HepG2 (cell line): ENCODE measurements at regions not wholly inside any gene's neighbourhood (a gene's known extent, or its start where the extent isn't known, plus 50 kb on each side); places are given as distances from the start of the nearest gene placed in this dataset.

ENCODE experiments used
- ATAC-seq: fragments of 200-7000 bp; cut with Tn5 transposase; 3 replicates; pipeline ENCODE4 v1.9.1; 2020; ENCODE audit warnings: mild to moderate bottlenecking, moderate library complexity
- BruUV-seq: library from RNA; stranded (reverse); fragments of 400-500 nt; replicated peaks from 2 replicates; lab custom pipeline; 2021; lab: Mats Ljungman, UMichigan
- CTCF ChIA-PET: fragments of 300-600 bp; formaldehyde crosslinking; extraction: SDS; loops from one replicate; lab custom pipeline; 2021; ENCODE audit warnings: low total read pairs, inconsistent platforms, low intra/inter-chr PET ratio; lab: Yijun Ruan, JAX
- POLR2A ChIA-PET: fragments of 350-600 bp; sonication (Branson Sonifier 250); formaldehyde crosslinking; loops from one replicate; lab custom pipeline; 2020; ENCODE audit warnings: antibody characterized with exemption, inconsistent platforms; lab: Yijun Ruan, JAX
- DNase-seq: peaks from one replicate; pipeline ENCODE4 v3.0.0-alpha.2; 2015; ENCODE audit warnings: low spot score
- FAIRE-seq: peaks from 3 replicates; lab custom pipeline; 2011; peaks lifted over from hg19 to GRCh38; lab: Jason Lieb, UNC
- H2AFZ ChIP-seq: one replicate; pipeline ENCODE4 v1.6.1; 2011; ENCODE audit warnings: low read length, inconsistent platforms
- H3K27ac ChIP-seq: fragments of 300-600 bp; 3 replicates; pipeline ENCODE4 v1.8.0; 2011; ENCODE audit warnings: mixed run types, mild to moderate bottlenecking, mixed read lengths, low read length, inconsistent platforms; ENCODE audit not compliant: insufficient read depth; ENCODE audit errors: extremely low read length
- H3K27me3 ChIP-seq, 2 experiments: fragments of 200-600 bp in 1 of 2; 2 replicates in 1 of 2; 3 replicates in 1 of 2; pipeline versions ENCODE4 v1.6.0 to v1.8.0; 2011; ENCODE audit warnings: low read length in 2 of 2, mild to moderate bottlenecking in 2 of 2, moderate library complexity in 2 of 2, inconsistent platforms in 1 of 2; ENCODE audit not compliant: insufficient read depth in 2 of 2, control insufficient read depth in 1 of 2
- H3K36me3 ChIP-seq, 2 experiments: fragments of 200-600 bp in 1 of 2; replicated peaks in 1 of 2; 2 replicates in 1 of 2; 3 replicates in 1 of 2; pipeline versions ENCODE4 v1.5.1 to v1.8.0; 2011; ENCODE audit warnings: low read length in 2 of 2, inconsistent platforms in 1 of 2; ENCODE audit not compliant: insufficient read depth in 2 of 2, control insufficient read depth in 1 of 2
- H3K4me1 ChIP-seq: 2 replicates; pipeline ENCODE4 v1.5.1; 2012; ENCODE audit warnings: low read length, inconsistent platforms; ENCODE audit not compliant: insufficient read depth
- H3K4me2 ChIP-seq: 2 replicates; pipeline ENCODE4 v1.6.0; 2011; ENCODE audit warnings: low read depth, low read length, inconsistent platforms
- H3K4me3 ChIP-seq, 3 experiments: fragments of 200-600 bp in 1 of 3; sonication (generic), shearing (Covaris generic) in 1 of 3; replicated peaks in 1 of 3; 2 replicates each; pipeline ENCODE4 v1.5.1; 2011 to 2016; ENCODE audit warnings: low read length in 3 of 3, inconsistent platforms in 2 of 3, low read depth in 2 of 3, mild to moderate bottlenecking in 2 of 3, control low read depth in 1 of 3, mixed read lengths in 1 of 3; ENCODE audit not compliant: insufficient read depth in 1 of 3
- H3K79me2 ChIP-seq: one replicate; pipeline ENCODE4 v1.6.1; 2011; ENCODE audit warnings: low read length, inconsistent platforms; ENCODE audit not compliant: insufficient read depth
- H3K9ac ChIP-seq: 2 replicates; pipeline ENCODE4 v1.6.0; 2011; ENCODE audit warnings: mild to moderate bottlenecking, low read depth, low read length, inconsistent platforms; ENCODE audit not compliant: insufficient read depth
- H3K9me3 ChIP-seq: 2 replicates; pipeline ENCODE4 v1.5.1; 2012; ENCODE audit warnings: mild to moderate bottlenecking, low read length
- H4K20me1 ChIP-seq: 2 replicates; pipeline ENCODE4 v1.6.0; 2011; ENCODE audit warnings: inconsistent platforms, mild to moderate bottlenecking, low read length, moderate library complexity; ENCODE audit not compliant: insufficient read depth
- E2F5 ChIP-seq: sonication (generic); formaldehyde crosslinking; conservative IDR thresholded peaks from 2 replicates; pipeline ENCODE4 v1.4.0; 2020; ENCODE audit warnings: missing genetic modification reagents
- FOSL2 ChIP-seq: sonication (generic); formaldehyde crosslinking; IDR thresholded peaks from 2 replicates; pipeline ENCODE4 v1.4.0; 2020; ENCODE audit warnings: missing genetic modification reagents
- GATAD2A ChIP-seq: IDR thresholded peaks from 2 replicates; pipeline ENCODE4 v1.6.1; 2016
- MBD4 ChIP-seq: IDR thresholded peaks from 2 replicates; pipeline ENCODE4 v1.6.1; 2012; ENCODE audit warnings: low read length, inconsistent platforms, borderline replicate concordance
- MNT ChIP-seq: fragments of 450-650 bp; IDR thresholded peaks from 2 replicates; pipeline ENCODE4 v1.6.1; 2016
- SSRP1 ChIP-seq: IDR thresholded peaks from 2 replicates; pipeline ENCODE4 v1.6.1; 2016; ENCODE audit warnings: control low read depth
- THAP8 ChIP-seq: sonication (generic); formaldehyde crosslinking; IDR thresholded peaks from 2 replicates; pipeline ENCODE4 v1.5.1; 2020; ENCODE audit warnings: missing genetic modification reagents, mild to moderate bottlenecking, borderline replicate concordance
- ZEB1 ChIP-seq: IDR thresholded peaks from 2 replicates; pipeline ENCODE4 v1.6.1; 2012; ENCODE audit warnings: mild to moderate bottlenecking, low read depth, inconsistent platforms; ENCODE audit not compliant: insufficient replicate concordance
- ZFP36L2 ChIP-seq: sonication (generic); formaldehyde crosslinking; IDR thresholded peaks from 2 replicates; pipeline ENCODE4 v1.4.0; 2020; ENCODE audit warnings: missing genetic modification reagents
- ZKSCAN1 ChIP-seq: fragments of 150-350 bp; IDR thresholded peaks from 2 replicates; pipeline ENCODE4 v1.6.1; 2014; ENCODE audit warnings: low read length
- ZNF20 ChIP-seq: sonication (generic); formaldehyde crosslinking; IDR thresholded peaks from 2 replicates; pipeline ENCODE4 v1.4.0; 2020; ENCODE audit warnings: mild to moderate bottlenecking, moderate library complexity, missing genetic modification reagents
- ZNF232 ChIP-seq: sonication (generic); formaldehyde crosslinking; IDR thresholded peaks from 2 replicates; pipeline ENCODE4 v1.4.0; 2020; ENCODE audit warnings: missing genetic modification reagents, borderline replicate concordance
- ZNF572 ChIP-seq: sonication (generic); formaldehyde crosslinking; IDR thresholded peaks from 2 replicates; pipeline ENCODE4 v1.5.1; 2020; ENCODE audit warnings: mild to moderate bottlenecking, missing genetic modification reagents
- WGBS: methylation state at CpG from one replicate; pipeline ENCODE4 v1.1.6; 2017; ENCODE audit warnings: low lambda C conversion rate; 5-methylcytosine and 5-hydroxymethylcytosine counted together
- in situ Hi-C: cut with HindIII; loops from 2 replicates; pipeline ENCODE4 v1.10.0; 2017; ENCODE audit warnings: low pct_unique_long_range_greater_than_20kb; ENCODE audit not compliant: extremely low pct_ligation_motif_present
- intact Hi-C: fragments of 100-400 bp; cut with micrococcal nuclease; formaldehyde crosslinking; loops from one replicate; pipeline ENCODE4 v1.10.0; 2022; ENCODE audit not compliant: unreplicated experiment

- ATAC-seq (no peak), DNase-seq (no peak), FAIRE-seq (no peak)
- in situ Hi-C loops (no loop called here), intact Hi-C loops (no loop called here)
- no TSS peak for BruUV-seq
- Histone ChIP-seq H3K9ac (no peak overlapping the region), H4K20me1 (no peaks in the 10 kb centered on the region), H2AFZ (no peak overlapping the region), H3K79me2 (no peaks in the 10 kb centered on the region), H3K36me3 (no peaks in the 10 kb centered on the region), H3K27me3 (no peaks in the 10 kb centered on the region), H3K4me3 (no peak overlapping the region), H3K4me1 (peaks cover 5% of the 10 kb centered on the region), H3K4me2 (no peak overlapping the region), H3K27ac (no peak overlapping the region), H3K9me3 (no peaks in the 10 kb centered on the region)
- ChIA-PET POLR2A (no interaction called here), CTCF (no interaction called here)
- TF ChIP-seq FOSL2 (CRISPR knock-in tag) (0 out of 2 replicates have a peak, but pooled peaks have one; percentile 18), ZNF572 (CRISPR knock-in tag) (no peak)
- 34% methylated on average over 2 of the region's 2 CpGs for WGBS
Observed at GRCh38 chr12:114955414-114956014, 271.5 kb upstream of the TBX3 start.

- intact Hi-C loops: no loop called here
Observed at GRCh38 chr12:114954511-114955055, 270.6 kb upstream of the TBX3 start.

More at GRCh38 chr12:114954511-114955055, 270.6 kb upstream of the TBX3 start:
- no TSS peak for BruUV-seq
- in situ Hi-C loops: no loop called here
- Histone ChIP-seq H3K4me3 (no peak overlapping the region), H2AFZ (no peak overlapping the region), H3K4me2 (no peak overlapping the region), H3K36me3 (no peaks in the 10 kb centered on the region), H3K9ac (no peak overlapping the region), H3K27ac (no peak overlapping the region), H4K20me1 (no peaks in the 10 kb centered on the region), H3K27me3 (no peaks in the 10 kb centered on the region), H3K9me3 (no peaks in the 10 kb centered on the region), H3K4me1 (peaks cover 5% of the 10 kb centered on the region), H3K79me2 (no peaks in the 10 kb centered on the region)
- DNase-seq: no peak
- ATAC-seq: no peak
- ChIA-PET POLR2A (no interaction called here), CTCF (no interaction called here)
- no peak for FAIRE-seq
- TF ChIP-seq MNT (no peak), ZEB1 (no peak), GATAD2A (CRISPR knock-in tag) (no peak), SSRP1 (CRISPR knock-in tag) (no peak), ZFP36L2 (no peak), E2F5 (no peak), ZNF20 (CRISPR knock-in tag) (no peak), MBD4 (no peak), ZKSCAN1 (no peak), THAP8 (CRISPR knock-in tag) (no peak), ZNF232 (CRISPR knock-in tag) (no peak)
- WGBS: 35% methylated on average over 6 of the region's 6 CpGs
